Brain microvascular endothelial cell (primary cell): ENCODE measurements at regions not wholly inside any gene's neighbourhood (a gene's known extent, or its start where the extent isn't known, plus 50 kb on each side); places are given as distances from the start of the nearest gene placed in this dataset.

ENCODE experiments used
- DNase-seq: peaks from one replicate; pipeline ENCODE4 v3.0.0-alpha.2; 2020
- H3K27ac ChIP-seq: fragments of 250-450 bp; sonication (Bioruptor Pico); 2 replicates; pipeline ENCODE4 v1.5.1; 2020; ENCODE audit warnings: mild to moderate bottlenecking, moderate library complexity
- H3K27me3 ChIP-seq: fragments of 250-450 bp; sonication (Bioruptor Pico); replicated peaks from 2 replicates; pipeline ENCODE4 v1.5.1; 2020; ENCODE audit warnings: mild to moderate bottlenecking
- H3K36me3 ChIP-seq: fragments of 250-450 bp; sonication (Bioruptor Pico); replicated peaks from 2 replicates; pipeline ENCODE4 v1.5.1; 2020; ENCODE audit warnings: mild to moderate bottlenecking
- H3K4me3 ChIP-seq: 2 replicates; pipeline ENCODE4 v1.5.1; 2011; ENCODE audit warnings: low read depth, mild to moderate bottlenecking, control low read depth, low read length, moderate library complexity
- CTCF ChIP-seq: IDR thresholded peaks from 2 replicates; pipeline ENCODE4 v1.5.1; 2011; ENCODE audit warnings: low read depth, mild to moderate bottlenecking, moderate library complexity, low read length, control low read depth, inconsistent platforms; ENCODE audit errors: missing control alignments
- in situ Hi-C: cut with HindIII; loops from 2 replicates; pipeline ENCODE4 v1.10.0; 2017; ENCODE audit warnings: low sequenced_read_pairs, low pct_ligation_motif_present

GRCh38 chr13:78436311-78436710 lies 167.0 kb downstream of the POU4F1 start:
- DNase-seq, result no peak
- no peaks in the 10 kb centered on the region for H3K36me3 ChIP-seq
- no peak overlapping the region for H3K4me3 ChIP-seq
- no peak for TF ChIP-seq CTCF
- in situ Hi-C loops, result no loop called here
- no peaks in the 10 kb centered on the region for H3K27me3 ChIP-seq
- no peak overlapping the region for H3K27ac ChIP-seq

DNA sequence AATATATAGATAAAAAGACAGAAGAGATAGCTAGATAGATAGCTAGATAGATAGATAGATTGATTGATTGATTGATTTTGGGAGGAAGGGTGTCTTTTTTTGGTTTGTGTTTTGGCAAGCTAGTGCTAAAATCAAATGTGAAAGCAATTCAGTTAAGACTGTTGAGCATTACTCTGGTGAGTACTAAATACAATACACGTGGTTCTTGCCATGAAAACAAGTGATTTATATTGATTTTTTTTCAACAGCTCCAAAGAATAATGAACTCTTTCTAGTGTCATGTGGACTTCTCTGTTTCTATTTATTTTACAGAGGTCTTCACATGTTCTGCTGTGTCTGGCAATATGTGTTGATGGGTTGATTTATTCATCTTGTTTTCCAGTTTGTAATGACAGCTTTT lies 172.0 kb downstream of the POU4F1 start:
- Histone ChIP-seq H3K4me3 (no peak overlapping the region), H3K27ac (no peak overlapping the region), H3K36me3 (no peaks in the 10 kb centered on the region), H3K27me3 (no peaks in the 10 kb centered on the region)
- no peak for TF ChIP-seq CTCF
- no peak for DNase-seq
- in situ Hi-C loops, result no loop called here

DNA sequence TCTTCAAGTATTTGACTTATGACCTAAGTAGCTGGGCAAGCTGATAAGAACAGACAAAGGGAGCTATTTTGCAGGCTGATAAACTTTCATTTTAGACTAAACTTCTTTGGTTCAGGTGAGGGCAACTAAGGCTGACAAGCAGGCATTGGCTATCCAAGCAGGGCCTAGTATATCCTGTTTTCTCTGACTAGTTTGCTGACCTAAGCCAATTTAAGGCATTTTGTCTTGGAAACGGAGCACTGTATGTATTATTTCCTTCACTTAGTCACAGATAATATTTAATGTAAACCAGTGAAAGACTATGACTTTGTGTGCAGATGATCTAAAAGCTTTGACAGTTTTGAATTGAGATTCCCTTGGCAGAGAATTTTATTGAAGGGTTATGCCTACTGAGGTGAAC lies 172.5 kb downstream of the POU4F1 start:
- no peak overlapping the region for H3K27ac ChIP-seq
- in situ Hi-C loops, result no loop called here
- H3K27me3 ChIP-seq, result no peaks in the 10 kb centered on the region
- H3K4me3 ChIP-seq, result no peak overlapping the region
- H3K36me3 ChIP-seq, result no peaks in the 10 kb centered on the region
- DNase-seq, result no peak
- no peak for TF ChIP-seq CTCF

- H3K4me3 ChIP-seq, result no peak overlapping the region
- H3K27me3 ChIP-seq, result no peaks in the 10 kb centered on the region
- DNase-seq, result no peak
- no peak overlapping the region for H3K27ac ChIP-seq
- in situ Hi-C loops, result no loop called here
- no peaks in the 10 kb centered on the region for H3K36me3 ChIP-seq
- TF ChIP-seq CTCF, result no peak
Observed at GRCh38 chr13:78430166-78430791, 173.1 kb downstream of the POU4F1 start.

- no peaks in the 10 kb centered on the region for H3K27me3 ChIP-seq
- H3K4me3 ChIP-seq, result no peak overlapping the region
- H3K27ac ChIP-seq, result no peak overlapping the region
- H3K36me3 ChIP-seq, result no peaks in the 10 kb centered on the region
- TF ChIP-seq CTCF, result no peak
- in situ Hi-C loops, result no loop called here
- DNase-seq, result no peak
Observed at GRCh38 chr13:78428646-78429045, 174.7 kb downstream of the POU4F1 start.

GRCh38 chr13:78426183-78426582 lies 177.2 kb downstream of the POU4F1 start:
- Histone ChIP-seq H3K27me3 (no peaks in the 10 kb centered on the region), H3K36me3 (no peaks in the 10 kb centered on the region), H3K27ac (no peak overlapping the region), H3K4me3 (no peak overlapping the region)
- TF ChIP-seq CTCF, result no peak
- no peak for DNase-seq
- in situ Hi-C loops, result no loop called here
